ENCODE measurements at regions not wholly inside any gene's neighbourhood (a gene's known extent, or its start where the extent isn't known, plus 50 kb on each side); places are given as distances from the start of the nearest gene placed in this dataset.
"Not testable (repeated sequence)": the region's sequence is repeated elsewhere in the genome, so short reads cannot be mapped to it uniquely, and the experiment has no call there.

GRCh38 chr11:31956310-31956709 is 134.6 kb upstream of the RCN1 start:
- no peak for DNase-seq

- no peak for DNase-seq
Measured at GRCh38 chr11:31955838-31956237, 135.0 kb upstream of the RCN1 start.

- DNase-seq: no peak
Measured at GRCh38 chr11:31953803-31954327, 137.0 kb upstream of the RCN1 start.

- not testable (repeated sequence) for DNase-seq
Measured at GRCh38 chr11:31949733-31950200, 138.6 kb upstream of the PAX6 start.

- DNase-seq: no peak
Measured at GRCh38 chr11:31947051-31947450, 135.9 kb upstream of the PAX6 start.

GRCh38 chr11:31943056-31943780 is 132.1 kb upstream of the PAX6 start:
- DNase-seq: no peak

GRCh38 chr11:31940371-31941037 is 129.4 kb upstream of the PAX6 start:
- DNase-seq: no peak

- DNase-seq: no peak
Measured at GRCh38 chr11:31939004-31939403, 127.9 kb upstream of the PAX6 start.

GRCh38 chr11:31936312-31936711 is 125.2 kb upstream of the PAX6 start:
- DNase-seq: no peak

GRCh38 chr11:31932879-31933278 is 121.8 kb upstream of the PAX6 start:
- no peak for DNase-seq

GRCh38 chr11:31927982-31928381 is 116.9 kb upstream of the PAX6 start:
- no peak for DNase-seq

- no peak for DNase-seq
Measured at GRCh38 chr11:31926816-31927528, 115.8 kb upstream of the PAX6 start.

- no peak for DNase-seq
Measured at GRCh38 chr11:31926106-31926505, 115.0 kb upstream of the PAX6 start.

- DNase-seq: no peak
Measured at GRCh38 chr11:31922450-31922849, 111.3 kb upstream of the PAX6 start.

- DNase-seq: no peak
Measured at GRCh38 chr11:31921081-31921480, 110.0 kb upstream of the PAX6 start.

- no peak for DNase-seq
Measured at GRCh38 chr11:31919175-31919574, 108.1 kb upstream of the PAX6 start.

- no peak for DNase-seq
Measured at GRCh38 chr11:31915867-31916266, 104.7 kb upstream of the PAX6 start.

- DNase-seq: no peak
Measured at GRCh38 chr11:31913985-31914384, 102.9 kb upstream of the PAX6 start.

- DNase-seq: no peak
Measured at GRCh38 chr11:31912808-31913207, 101.7 kb upstream of the PAX6 start.

GRCh38 chr11:31910950-31911576 is 99.9 kb upstream of the PAX6 start:
- DNase-seq: no peak

GRCh38 chr11:31903225-31904074 is 92.3 kb upstream of the PAX6 start:
- DNase-seq: no peak

- no peak for DNase-seq
Measured at GRCh38 chr11:31902706-31903105, 91.6 kb upstream of the PAX6 start.
